Upper lobe of left lung (tissue), 4 donors: ENCODE measurements at regions not wholly inside any gene's neighbourhood (a gene's known extent, or its start where the extent isn't known, plus 50 kb on each side); places are given as distances from the start of the nearest gene placed in this dataset.

Source experiments
- EP300 ChIP-seq, 4 donors: sonication (generic); formaldehyde crosslinking; IDR thresholded peaks; one replicate each; pipeline ENCODE4 v1.5.1; 2017; ENCODE audit warnings: antibody characterized with exemption in 4 of 4, control low read depth in 2 of 4
- POLR2AphosphoS5 ChIP-seq, 2 donors: sonication (generic); formaldehyde crosslinking; IDR thresholded peaks; one replicate each; pipeline ENCODE4 v1.5.1; 2017; ENCODE audit warnings: antibody characterized with exemption in 2 of 2
- TF ChIP-seq, protein P1 (sequence below), 6 experiments: fragments of 450-650 bp in 4 of 6; fragments of 200-600 bp in 2 of 6; sonication (generic) in 2 of 6; IDR thresholded peaks; one replicate each; pipeline ENCODE4 v1.5.1; 2016 to 2019; ENCODE audit warnings: antibody characterized with exemption in 6 of 6

DNA sequence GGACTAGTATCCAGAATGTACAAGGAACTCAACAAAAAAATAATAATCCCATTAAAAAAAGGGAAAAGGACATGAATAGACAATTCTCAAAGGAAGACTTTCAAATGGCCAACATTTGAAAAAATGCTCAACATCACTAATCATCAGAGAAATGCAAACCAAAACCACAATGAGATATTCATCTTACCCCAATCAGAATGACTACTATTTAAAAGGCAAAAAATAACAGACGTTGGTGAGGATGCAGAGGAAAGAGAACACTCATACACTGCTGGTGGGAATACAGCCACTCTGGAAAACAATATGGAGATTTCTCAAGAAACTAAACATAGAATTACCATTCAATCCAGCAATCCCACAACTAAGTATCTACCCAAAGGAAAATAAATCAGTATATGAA lies 133.1 kb downstream of the KDR start:
- TF ChIP-seq POLR2AphosphoS5 (IDR thresholded peaks at IDR 0.05) (no peak), EP300 (IDR thresholded peaks at IDR 0.05) (no peak)
- TF ChIP-seq, protein P1, sequence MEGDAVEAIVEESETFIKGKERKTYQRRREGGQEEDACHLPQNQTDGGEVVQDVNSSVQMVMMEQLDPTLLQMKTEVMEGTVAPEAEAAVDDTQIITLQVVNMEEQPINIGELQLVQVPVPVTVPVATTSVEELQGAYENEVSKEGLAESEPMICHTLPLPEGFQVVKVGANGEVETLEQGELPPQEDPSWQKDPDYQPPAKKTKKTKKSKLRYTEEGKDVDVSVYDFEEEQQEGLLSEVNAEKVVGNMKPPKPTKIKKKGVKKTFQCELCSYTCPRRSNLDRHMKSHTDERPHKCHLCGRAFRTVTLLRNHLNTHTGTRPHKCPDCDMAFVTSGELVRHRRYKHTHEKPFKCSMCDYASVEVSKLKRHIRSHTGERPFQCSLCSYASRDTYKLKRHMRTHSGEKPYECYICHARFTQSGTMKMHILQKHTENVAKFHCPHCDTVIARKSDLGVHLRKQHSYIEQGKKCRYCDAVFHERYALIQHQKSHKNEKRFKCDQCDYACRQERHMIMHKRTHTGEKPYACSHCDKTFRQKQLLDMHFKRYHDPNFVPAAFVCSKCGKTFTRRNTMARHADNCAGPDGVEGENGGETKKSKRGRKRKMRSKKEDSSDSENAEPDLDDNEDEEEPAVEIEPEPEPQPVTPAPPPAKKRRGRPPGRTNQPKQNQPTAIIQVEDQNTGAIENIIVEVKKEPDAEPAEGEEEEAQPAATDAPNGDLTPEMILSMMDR (IDR thresholded peaks at IDR 0.05), result no peak
